ENCODE measurements at regions not wholly inside any gene's neighbourhood (a gene's known extent, or its start where the extent isn't known, plus 50 kb on each side); places are given as distances from the start of the nearest gene placed in this dataset.
"Not testable (repeated sequence)": the region's sequence is repeated elsewhere in the genome, so short reads cannot be mapped to it uniquely, and the experiment has no call there.

- DNase-seq (ENCODE audit: low read depth in 3 of 3, low spot score in 2 of 3), result no peak
These were observed 225.1 kb upstream of the CNTN3 start for GRCh38 chr3:74839566-74839965.

GRCh38 chr3:74832925-74833324, 218.5 kb upstream of the CNTN3 start:
- DNase-seq (ENCODE audit: low read depth in 3 of 3, low spot score in 2 of 3), result no peak

- not testable (repeated sequence) for DNase-seq (ENCODE audit: low read depth in 3 of 3, low spot score in 2 of 3)
These were observed 216.4 kb upstream of the CNTN3 start for GRCh38 chr3:74830845-74831244.

- not testable (repeated sequence) for DNase-seq (ENCODE audit: low read depth in 3 of 3, low spot score in 2 of 3)
These were observed 210.9 kb upstream of the CNTN3 start for GRCh38 chr3:74825404-74825803.

GRCh38 chr3:74824366-74824765, 209.9 kb upstream of the CNTN3 start:
- no peak for DNase-seq (ENCODE audit: low read depth in 3 of 3, low spot score in 2 of 3)

- DNase-seq (ENCODE audit: low read depth in 3 of 3, low spot score in 2 of 3), result no peak
These were observed 199.7 kb upstream of the CNTN3 start for GRCh38 chr3:74814181-74814580.

GRCh38 chr3:74812756-74813155, 198.3 kb upstream of the CNTN3 start:
- DNase-seq (ENCODE audit: low read depth in 3 of 3, low spot score in 2 of 3), result no peak

- no peak for DNase-seq (ENCODE audit: low read depth in 3 of 3, low spot score in 2 of 3)
These were observed 194.2 kb upstream of the CNTN3 start for GRCh38 chr3:74808506-74809275.

- no peak for DNase-seq (ENCODE audit: low read depth in 3 of 3, low spot score in 2 of 3)
These were observed 187.5 kb upstream of the CNTN3 start for GRCh38 chr3:74801924-74802323.

GRCh38 chr3:74789111-74789510, 174.7 kb upstream of the CNTN3 start:
- no peak for DNase-seq (ENCODE audit: low read depth in 3 of 3, low spot score in 2 of 3)

- peak in 2 of 3 donors; percentile 5 to 13 for DNase-seq (ENCODE audit: low read depth in 3 of 3, low spot score in 2 of 3)
These were observed 172.6 kb upstream of the CNTN3 start for GRCh38 chr3:74787011-74787410.

GRCh38 chr3:74771401-74771800, 156.9 kb upstream of the CNTN3 start:
- no peak for DNase-seq (ENCODE audit: low read depth in 3 of 3, low spot score in 2 of 3)

- DNase-seq (ENCODE audit: low read depth in 3 of 3, low spot score in 2 of 3), result no peak
These were observed 153.6 kb upstream of the CNTN3 start for GRCh38 chr3:74768010-74768409.

GRCh38 chr3:74766405-74766804, 151.9 kb upstream of the CNTN3 start:
- no peak for DNase-seq (ENCODE audit: low read depth in 3 of 3, low spot score in 2 of 3)

GRCh38 chr3:74763830-74764229, 149.4 kb upstream of the CNTN3 start:
- DNase-seq (ENCODE audit: low read depth in 3 of 3, low spot score in 2 of 3), result no peak

- DNase-seq (ENCODE audit: low read depth in 3 of 3, low spot score in 2 of 3), result no peak
These were observed 142.2 kb upstream of the CNTN3 start for GRCh38 chr3:74756674-74757073.

- no peak for DNase-seq (ENCODE audit: low read depth in 3 of 3, low spot score in 2 of 3)
These were observed 137.8 kb upstream of the CNTN3 start for GRCh38 chr3:74752290-74752689.

- no peak for DNase-seq (ENCODE audit: low read depth in 3 of 3, low spot score in 2 of 3)
These were observed 137.3 kb upstream of the CNTN3 start for GRCh38 chr3:74751775-74752174.

GRCh38 chr3:74750901-74751300, 136.4 kb upstream of the CNTN3 start:
- DNase-seq (ENCODE audit: low read depth in 3 of 3, low spot score in 2 of 3), result no peak

- no peak for DNase-seq (ENCODE audit: low read depth in 3 of 3, low spot score in 2 of 3)
These were observed 124.8 kb upstream of the CNTN3 start for GRCh38 chr3:74739242-74739641.

GRCh38 chr3:74722211-74722610, 107.8 kb upstream of the CNTN3 start:
- no peak for DNase-seq (ENCODE audit: low read depth in 3 of 3, low spot score in 2 of 3)

- no peak for DNase-seq (ENCODE audit: low read depth in 3 of 3, low spot score in 2 of 3)
These were observed 99.5 kb upstream of the CNTN3 start for GRCh38 chr3:74713977-74714376.
